Common myeloid progenitor, CD34-positive (primary cell): ENCODE measurements at regions not wholly inside any gene's neighbourhood (a gene's known extent, or its start where the extent isn't known, plus 50 kb on each side); places are given as distances from the start of the nearest gene placed in this dataset.

Experiments
- CTCF ChIA-PET: fragments of 350-600 bp; sonication (Branson Sonifier 250); formaldehyde crosslinking; loops from one replicate; lab custom pipeline; 2021; ENCODE audit warnings: antibody characterized with exemption; lab: Charles Lee
- POLR2A ChIA-PET: fragments of 350-600 bp; sonication (Branson Sonifier 250); formaldehyde crosslinking; loops from one replicate; lab custom pipeline; 2021; ENCODE audit warnings: antibody characterized with exemption; lab: Charles Lee
- DNase-seq, 3 donors: peaks; one replicate each; pipeline versions ENCODE4 v3.0.0 to v3.0.0-alpha.2; 2013
- H3K27ac ChIP-seq, 2 experiments: 1 replicate in 1 of 2; 2 replicates in 1 of 2; pipeline ENCODE4 v1.7.0; 2013; ENCODE audit warnings: inconsistent platforms in 2 of 2, low read length in 2 of 2, mild to moderate bottlenecking in 2 of 2, low read depth in 1 of 2, moderate library complexity in 1 of 2; ENCODE audit not compliant: severe bottlenecking in 2 of 2, insufficient read depth in 1 of 2, poor library complexity in 1 of 2
- H3K27me3 ChIP-seq, 5 experiments: replicated peaks in 2 of 5; 1 replicate in 3 of 5; 2 replicates in 2 of 5; pipeline versions ENCODE4 v1.6.1 to v1.7.0; 2013; ENCODE audit warnings: low read length in 4 of 5, mild to moderate bottlenecking in 2 of 5, moderate library complexity in 2 of 5, inconsistent platforms in 1 of 5; ENCODE audit not compliant: insufficient read depth in 5 of 5, control insufficient read depth in 4 of 5
- H3K36me3 ChIP-seq, 4 experiments: 1 replicate in 2 of 4; 2 replicates in 2 of 4; pipeline versions ENCODE4 v1.6.1 to v1.7.0; 2013; ENCODE audit warnings: low read length in 3 of 4, control low read depth in 1 of 4, mild to moderate bottlenecking in 1 of 4; ENCODE audit not compliant: control insufficient read depth in 4 of 4, insufficient read depth in 4 of 4
- H3K4me1 ChIP-seq, 4 experiments: 1 replicate in 3 of 4; 2 replicates in 1 of 4; pipeline versions ENCODE4 v1.6.1 to v1.7.1; 2013; ENCODE audit warnings: low read length in 3 of 4, mild to moderate bottlenecking in 3 of 4, control low read depth in 1 of 4, inconsistent platforms in 1 of 4, moderate library complexity in 1 of 4; ENCODE audit not compliant: control insufficient read depth in 4 of 4, insufficient read depth in 4 of 4; ENCODE audit errors: control extremely low read depth in 1 of 4
- H3K4me3 ChIP-seq, 7 experiments: 1 replicate in 4 of 7; 2 replicates in 3 of 7; pipeline versions ENCODE4 v1.5.1 to v1.7.0; 2013; ENCODE audit warnings: mild to moderate bottlenecking in 7 of 7, low read length in 6 of 7, moderate library complexity in 6 of 7, inconsistent platforms in 2 of 7, low read depth in 2 of 7, control low read depth in 1 of 7; ENCODE audit not compliant: insufficient read depth in 4 of 7, control insufficient read depth in 1 of 7; ENCODE audit errors: extremely low read depth in 1 of 7
- H3K9me3 ChIP-seq, 5 experiments: 1 replicate in 4 of 5; 2 replicates in 1 of 5; pipeline versions ENCODE4 v1.6.1 to v1.7.1; 2013; ENCODE audit warnings: low read length in 4 of 5, mild to moderate bottlenecking in 2 of 5, inconsistent platforms in 1 of 5, low read depth in 1 of 5, moderate library complexity in 1 of 5; ENCODE audit not compliant: control insufficient read depth in 4 of 5, insufficient read depth in 2 of 5; ENCODE audit errors: control extremely low read depth in 1 of 5
- WGBS: methylation state at CpG from one replicate; pipeline ENCODE4 v1.1.5; 2013; ENCODE audit not compliant: insufficient coverage; 5-methylcytosine and 5-hydroxymethylcytosine counted together

DNA sequence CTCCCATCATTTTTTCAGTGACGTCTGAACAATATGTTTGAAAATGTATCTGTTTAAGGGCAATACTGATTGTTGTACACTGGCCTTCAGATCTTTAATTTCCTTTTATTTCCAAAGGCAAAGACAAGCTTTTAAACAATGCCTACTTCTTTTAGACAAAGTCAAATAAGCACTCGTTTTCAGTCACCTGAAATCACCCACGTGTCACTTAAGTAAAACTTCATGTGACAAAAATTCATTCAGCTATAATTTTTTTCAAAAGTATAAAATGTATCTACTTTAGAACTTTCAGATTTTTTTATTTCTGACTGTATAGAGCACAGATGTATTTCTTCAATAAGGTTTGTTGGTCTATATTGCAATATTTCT, 113.5 kb upstream of the BEND6 start:
- no peak for DNase-seq
- WGBS, result no CpG with 5 or more reads among the region's 3 CpGs
- Histone ChIP-seq H3K36me3 (no peaks in the 10 kb centered on the region), H3K4me1 (peaks cover 0 to 24% (median 8%) of the 10 kb centered on the region in 4 experiments), H3K4me3 (no peak overlapping the region), H3K27me3 (no peaks in the 10 kb centered on the region), H3K9me3 (no peaks in the 10 kb centered on the region), H3K27ac (no peak overlapping the region)
- POLR2A ChIA-PET, result no interaction called here
- CTCF ChIA-PET, result interaction anchor here (1.0 to 2.8 kb wide), 3 partner anchors 10 to 83 kb away, joined by 3 to 14 read pairs (median 3); no protein-coding TSS in a partner anchor

DNA sequence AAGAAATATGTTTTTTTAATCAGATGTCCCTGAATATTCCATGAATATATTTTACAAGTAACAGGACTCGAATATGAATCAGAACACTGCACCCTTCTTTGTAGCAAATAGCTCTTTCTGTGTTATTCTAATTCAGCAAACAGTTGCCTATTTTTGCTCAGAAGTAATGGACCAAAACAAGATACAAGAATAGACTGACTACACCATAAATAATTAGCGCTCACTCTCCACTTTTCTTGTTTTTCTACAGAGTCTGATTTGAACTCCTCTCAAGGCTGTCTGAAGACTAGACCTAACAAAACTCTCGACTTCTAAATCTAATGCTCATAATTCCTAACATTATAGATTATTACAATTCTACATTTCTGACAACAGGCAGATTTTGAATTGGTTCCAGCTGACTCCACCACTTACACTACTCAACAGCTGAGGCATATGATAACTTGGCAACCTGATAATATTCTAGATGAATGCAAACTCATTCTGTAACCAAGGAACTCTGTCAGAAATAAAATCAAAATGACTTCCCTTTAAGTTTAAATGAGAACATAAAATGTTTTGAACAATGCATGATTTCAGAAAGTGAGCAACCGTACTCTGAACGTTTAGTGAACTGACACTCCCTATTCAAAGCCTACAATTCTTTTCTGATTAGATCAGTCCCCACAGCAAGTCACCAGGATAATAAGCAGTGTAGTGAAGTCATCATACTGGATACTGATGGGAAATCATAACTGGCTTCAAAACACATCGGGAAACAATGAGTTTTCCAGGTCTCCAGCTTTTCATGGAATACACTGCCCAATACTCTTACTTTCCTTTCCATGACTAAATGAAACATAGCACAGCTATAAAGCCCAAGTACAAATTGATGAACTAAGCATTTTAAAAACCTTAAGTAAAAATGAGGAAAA, 114.2 kb upstream of the BEND6 start:
- 100% methylated on average over 2 of the region's 6 CpGs for WGBS
- peaks cover 0 to 24% (median 8%) of the 10 kb centered on the region in 4 experiments for H3K4me1 ChIP-seq
- no peaks in the 10 kb centered on the region for H3K27me3 ChIP-seq
- ChIA-PET POLR2A (no interaction called here), CTCF (interaction anchor here (0.8 to 2.8 kb wide), 5 partner anchors 10 to 490 kb away, joined by 3 to 14 read pairs (median 3); no protein-coding TSS in a partner anchor)
- H3K9me3 ChIP-seq, result no peaks in the 10 kb centered on the region
- H3K27ac ChIP-seq, result no peak overlapping the region
- DNase-seq, result peak in 2 of 3 donors; percentile 72 to 82
- no peak overlapping the region for H3K4me3 ChIP-seq
- H3K36me3 ChIP-seq, result no peaks in the 10 kb centered on the region

DNA sequence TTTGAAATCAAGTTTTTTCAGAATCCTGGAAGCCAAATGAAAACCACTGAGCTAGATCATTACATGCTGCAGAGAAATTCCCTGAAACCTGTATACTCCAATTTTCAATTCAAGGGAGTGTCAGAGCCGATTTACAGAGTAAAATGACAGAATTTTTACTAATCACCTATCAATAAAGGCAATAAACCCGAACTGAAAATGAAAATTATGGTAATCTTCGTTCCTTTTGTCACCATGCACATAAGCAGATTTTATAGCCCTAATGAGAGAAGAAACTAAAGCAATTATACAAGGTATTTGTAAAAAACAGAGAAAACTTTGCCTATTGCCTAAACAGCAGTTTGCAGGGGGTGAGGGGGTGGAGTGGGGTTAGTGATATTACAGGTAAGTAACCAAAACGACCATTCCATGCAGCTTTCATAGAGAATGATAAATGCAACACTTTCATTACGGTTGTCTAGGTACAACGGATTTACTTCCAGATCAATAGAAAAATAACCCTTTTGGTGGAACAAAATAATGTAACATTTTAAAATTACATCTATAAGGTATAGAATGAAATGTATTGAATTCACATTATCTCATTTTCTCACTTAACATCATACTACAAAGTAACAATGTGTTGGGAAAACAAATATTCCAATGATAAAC, 115.2 kb upstream of the BEND6 start:
- WGBS, result 100% methylated on average over 2 of the region's 6 CpGs
- POLR2A ChIA-PET, result no interaction called here
- no peak for DNase-seq
- Histone ChIP-seq H3K4me3 (no peak overlapping the region), H3K9me3 (no peaks in the 10 kb centered on the region), H3K27me3 (no peaks in the 10 kb centered on the region), H3K27ac (no peak overlapping the region), H3K36me3 (no peaks in the 10 kb centered on the region), H3K4me1 (peaks cover 0 to 24% (median 8%) of the 10 kb centered on the region in 4 experiments)
- CTCF ChIA-PET, result interaction anchor here (0.8 to 2.8 kb wide), 4 partner anchors 11 to 489 kb away, joined by 3 to 14 read pairs (median 4); no protein-coding TSS in a partner anchor

- Histone ChIP-seq H3K27ac (no peak overlapping the region), H3K27me3 (no peaks in the 10 kb centered on the region), H3K4me3 (no peak overlapping the region), H3K9me3 (no peaks in the 10 kb centered on the region), H3K36me3 (no peaks in the 10 kb centered on the region), H3K4me1 (peaks cover 0 to 22% (median 8%) of the 10 kb centered on the region in 4 experiments)
- WGBS, result no CpG with 5 or more reads among the region's 1 CpG
- ChIA-PET CTCF (interaction anchor here (0.8 kb wide), 1 partner anchor 126 kb away, joined by 3 read pairs; no protein-coding TSS in a partner anchor), POLR2A (no interaction called here)
- no peak for DNase-seq
Observed at GRCh38 chr6:56838965-56839364, 115.9 kb upstream of the BEND6 start.

DNA sequence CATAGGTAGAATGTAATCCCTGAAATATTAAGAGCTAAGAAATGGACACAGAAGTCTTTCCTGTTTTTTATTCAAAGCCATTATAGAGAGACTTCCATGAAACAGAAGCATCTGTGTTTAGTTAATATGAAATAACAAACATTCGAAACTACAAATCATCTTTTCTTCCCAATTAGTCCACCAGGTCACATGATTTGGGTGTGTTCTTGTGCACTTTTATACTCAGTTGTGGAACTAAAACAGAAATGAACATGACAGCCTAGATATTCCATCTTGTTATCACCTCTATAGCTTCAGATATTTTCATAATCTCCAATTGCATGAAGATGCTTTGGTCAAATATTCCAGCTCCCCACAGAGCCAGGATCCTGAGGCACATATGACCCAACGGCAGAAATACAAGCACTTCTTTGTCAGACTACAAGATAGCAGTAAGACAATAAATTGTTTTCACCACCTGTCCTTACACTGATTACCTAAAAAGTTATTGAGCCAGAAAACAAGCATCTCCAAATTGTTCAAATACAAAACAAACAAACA, 116.8 kb upstream of the BEND6 start:
- Histone ChIP-seq H3K9me3 (no peaks in the 10 kb centered on the region), H3K36me3 (no peaks in the 10 kb centered on the region), H3K27ac (no peak overlapping the region), H3K27me3 (no peaks in the 10 kb centered on the region), H3K4me3 (no peak overlapping the region), H3K4me1 (peaks cover 0 to 19% (median 8%) of the 10 kb centered on the region in 4 experiments)
- CTCF ChIA-PET, result no interaction called here
- DNase-seq, result no peak
- WGBS, result 71% methylated on average over 1 of the region's 2 CpGs
- POLR2A ChIA-PET, result no interaction called here

GRCh38 chr6:56837322-56837894, 117.5 kb upstream of the BEND6 start:
- no peak for DNase-seq
- ChIA-PET CTCF (no interaction called here), POLR2A (no interaction called here)
- Histone ChIP-seq H3K9me3 (no peaks in the 10 kb centered on the region), H3K27ac (no peak overlapping the region), H3K4me3 (no peak overlapping the region), H3K36me3 (no peaks in the 10 kb centered on the region), H3K27me3 (no peaks in the 10 kb centered on the region), H3K4me1 (peaks cover 0 to 13% (median 3%) of the 10 kb centered on the region in 4 experiments)
- 93% methylated on average over 6 of the region's 6 CpGs for WGBS
